Ectodermal cell (in vitro differentiated cells): ENCODE measurements at regions not wholly inside any gene's neighbourhood (a gene's known extent, or its start where the extent isn't known, plus 50 kb on each side); places are given as distances from the start of the nearest gene placed in this dataset.

ENCODE experiments used
- H3K27ac ChIP-seq: 2 replicates; pipeline ENCODE4 v1.7.0; 2013; ENCODE audit warnings: mild to moderate bottlenecking, low read depth, low read length; ENCODE audit not compliant: insufficient read depth, poor library complexity, severe bottlenecking
- H3K27me3 ChIP-seq: 2 replicates; pipeline ENCODE4 v1.7.0; 2013; ENCODE audit warnings: mild to moderate bottlenecking, low read length; ENCODE audit not compliant: insufficient read depth, control insufficient read depth, poor library complexity, severe bottlenecking
- H3K36me3 ChIP-seq: one replicate; pipeline ENCODE4 v1.7.0; 2013; ENCODE audit warnings: low read length; ENCODE audit not compliant: control insufficient read depth, insufficient read depth
- H3K4me1 ChIP-seq: one replicate; pipeline ENCODE4 v1.7.0; 2013; ENCODE audit warnings: low read length; ENCODE audit not compliant: control insufficient read depth, insufficient read depth
- H3K4me3 ChIP-seq: 2 replicates; pipeline ENCODE4 v1.7.0; 2013; ENCODE audit warnings: low read depth, low read length, control low read depth; ENCODE audit not compliant: insufficient read depth
- H3K9me3 ChIP-seq: 2 replicates; pipeline ENCODE4 v1.7.0; 2013; ENCODE audit warnings: mild to moderate bottlenecking, low read length, moderate library complexity; ENCODE audit not compliant: control insufficient read depth
- WGBS, 2 experiments: methylation state at CpG; one replicate each; pipeline ENCODE4 v1.1.7; 2013; ENCODE audit warnings: missing lambda C conversion rate in 2 of 2; 5-methylcytosine and 5-hydroxymethylcytosine counted together

DNA sequence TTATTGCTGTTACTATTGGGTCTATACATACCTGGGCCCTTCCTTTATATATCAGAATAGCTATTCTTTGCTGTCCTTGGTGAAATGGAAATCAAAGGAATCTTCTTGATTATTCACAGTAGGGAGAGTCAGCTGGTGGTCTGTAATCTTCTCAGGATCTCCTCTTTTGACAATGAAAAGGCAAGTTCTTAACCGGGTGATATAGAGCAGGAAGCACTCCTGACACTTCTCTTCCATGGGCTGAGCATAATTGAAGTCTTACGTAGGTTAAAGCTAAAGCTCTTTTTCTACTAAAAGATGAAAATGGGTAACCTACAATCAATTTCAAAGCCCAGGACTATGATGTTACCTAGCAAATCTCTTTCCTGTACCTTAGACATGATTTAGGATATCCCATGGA is 274.9 kb upstream of the LCORL start:
- WGBS, 2 experiments: 37 to 44% methylated on average over 2 of the region's 2 CpGs
- Histone ChIP-seq H3K4me3 (no peak overlapping the region), H3K4me1 (peaks cover 10% of the 10 kb centered on the region)

DNA sequence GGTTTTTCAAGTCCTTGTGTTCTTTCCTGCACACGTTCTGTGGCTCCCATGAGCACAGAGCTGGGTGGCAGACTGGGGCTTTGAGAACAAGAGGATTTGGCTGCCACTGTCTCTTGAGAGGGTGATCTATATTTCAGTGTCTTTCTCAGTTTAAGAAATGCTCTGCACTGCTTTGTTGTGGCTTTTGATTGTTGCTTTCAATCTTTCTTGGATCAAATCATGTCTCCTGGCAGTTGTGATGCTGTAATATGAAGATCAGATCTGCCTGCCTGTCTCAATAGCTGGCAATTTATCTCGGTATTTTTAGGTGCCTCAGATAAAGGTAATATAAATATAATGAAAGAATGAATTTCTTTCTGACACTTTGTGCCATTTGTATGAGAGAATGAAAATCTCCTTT is 273.3 kb upstream of the LCORL start:
- peaks cover 10% of the 10 kb centered on the region for H3K4me1 ChIP-seq
- H3K36me3 ChIP-seq: no peaks in the 10 kb centered on the region
- H3K27me3 ChIP-seq: no peaks in the 10 kb centered on the region
- no peak overlapping the region for H3K27ac ChIP-seq
- H3K4me3 ChIP-seq: no peak overlapping the region
- 81 to 91% methylated on average over 2 of the region's 2 CpGs for WGBS, 2 experiments
- H3K9me3 ChIP-seq: no peaks in the 10 kb centered on the region

More for the DNA sequence above, 274.9 kb upstream of the LCORL start:
- Histone ChIP-seq H3K27me3 (no peaks in the 10 kb centered on the region), H3K9me3 (no peaks in the 10 kb centered on the region), H3K27ac (no peak overlapping the region), H3K36me3 (no peaks in the 10 kb centered on the region)

DNA sequence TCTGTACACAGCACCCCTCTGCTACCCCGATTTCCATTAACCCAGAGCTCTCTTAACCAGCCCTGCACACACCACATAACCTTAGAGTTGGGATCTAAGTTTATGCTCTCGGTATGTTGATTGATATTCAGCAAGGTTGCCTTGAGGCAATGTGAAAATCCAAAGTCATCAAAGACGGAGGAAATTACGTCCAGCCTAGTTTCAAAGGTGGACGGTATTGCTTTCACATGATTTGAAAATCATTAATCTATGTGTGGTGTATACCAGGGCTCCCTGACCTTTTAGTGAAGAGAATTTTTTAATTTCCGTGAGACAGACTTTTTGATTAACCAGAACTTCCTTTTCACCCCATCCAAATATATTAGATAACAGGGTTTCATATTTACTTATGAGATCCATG is 272.5 kb upstream of the LCORL start:
- WGBS, 2 experiments: 93 to 96% methylated on average over 5 of the region's 6 CpGs
- no peaks in the 10 kb centered on the region for H3K36me3 ChIP-seq
- H3K4me3 ChIP-seq: no peak overlapping the region
- H3K27me3 ChIP-seq: no peaks in the 10 kb centered on the region
- H3K9me3 ChIP-seq: no peaks in the 10 kb centered on the region
- H3K4me1 ChIP-seq: peaks cover 10% of the 10 kb centered on the region
- no peak overlapping the region for H3K27ac ChIP-seq

DNA sequence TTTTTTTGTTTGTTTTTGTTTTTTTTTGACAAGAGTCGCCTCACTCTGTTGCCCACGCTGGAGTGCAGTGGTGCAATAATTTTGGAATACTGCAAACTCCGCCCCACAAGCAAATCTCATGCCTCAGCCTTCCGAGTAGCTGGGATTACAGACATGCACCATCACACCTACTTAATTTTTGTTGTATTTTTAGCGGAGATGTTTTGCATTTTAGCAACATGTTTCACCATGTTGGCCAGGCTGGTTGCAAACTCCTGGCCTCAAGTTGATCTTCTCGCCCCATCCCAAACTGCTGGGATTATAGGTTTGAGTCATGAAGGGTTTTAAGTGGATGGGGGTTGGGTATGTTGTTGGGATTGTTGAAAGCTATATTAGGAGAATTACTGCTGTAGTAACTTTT is 270.9 kb upstream of the LCORL start:
- H3K27me3 ChIP-seq: no peaks in the 10 kb centered on the region
- WGBS, 2 experiments: 92% methylated on average over 6 of the region's 6 CpGs

DNA sequence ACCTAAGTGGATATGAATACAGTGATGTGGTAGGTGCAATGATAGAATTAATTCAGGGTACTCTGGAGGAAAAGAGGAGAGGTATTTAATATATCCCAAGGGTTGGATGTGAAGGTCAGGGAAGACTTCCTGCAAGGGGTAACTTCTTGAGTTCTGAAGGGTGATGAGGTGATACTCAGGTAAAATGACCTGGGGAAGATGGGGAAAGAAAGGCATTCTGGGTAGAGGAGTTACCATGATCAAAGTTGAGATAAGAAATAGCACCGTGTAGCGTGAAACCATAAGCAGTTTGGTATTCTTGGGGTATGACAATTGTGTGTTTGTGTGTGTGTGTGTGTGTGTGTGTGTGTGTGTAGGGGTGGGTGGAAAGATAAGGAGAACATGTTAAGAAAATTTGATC is 270.4 kb upstream of the LCORL start:
- no peaks in the 10 kb centered on the region for H3K9me3 ChIP-seq
- H3K36me3 ChIP-seq: no peaks in the 10 kb centered on the region
- H3K27me3 ChIP-seq: no peaks in the 10 kb centered on the region
- H3K4me1 ChIP-seq: peaks cover 10% of the 10 kb centered on the region
- no peak overlapping the region for H3K4me3 ChIP-seq
- 97 to 98% methylated on average over 2 of the region's 2 CpGs for WGBS, 2 experiments
- H3K27ac ChIP-seq: no peak overlapping the region

More for the DNA sequence above, 270.9 kb upstream of the LCORL start:
- H3K36me3 ChIP-seq: no peaks in the 10 kb centered on the region
- H3K4me3 ChIP-seq: no peak overlapping the region
- H3K4me1 ChIP-seq: peaks cover 10% of the 10 kb centered on the region
- no peaks in the 10 kb centered on the region for H3K9me3 ChIP-seq
- H3K27ac ChIP-seq: no peak overlapping the region

DNA sequence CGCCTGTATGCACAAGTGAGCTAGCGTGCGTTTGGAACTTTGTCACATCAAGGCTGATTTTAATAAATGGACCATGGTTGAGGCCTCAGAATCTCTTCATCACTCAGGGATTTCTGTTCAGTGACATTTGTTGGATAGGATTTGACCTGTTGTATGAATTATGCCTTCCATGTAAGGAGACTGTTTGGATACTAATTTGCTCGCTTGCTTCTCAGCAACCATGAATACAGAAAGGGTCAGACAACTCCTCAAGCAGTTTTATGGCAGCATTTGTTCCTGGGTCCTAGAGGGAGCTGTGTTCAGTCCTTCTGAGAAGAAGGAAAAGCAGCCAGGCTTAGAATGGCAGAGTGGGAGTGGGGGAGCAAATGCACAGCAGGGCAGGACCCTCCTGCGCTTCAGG is 269.7 kb upstream of the LCORL start:
- WGBS, 2 experiments: 61 to 64% methylated on average over 5 of the region's 5 CpGs
- no peak overlapping the region for H3K4me3 ChIP-seq
- peaks cover 5% of the 10 kb centered on the region for H3K4me1 ChIP-seq
- no peaks in the 10 kb centered on the region for H3K27me3 ChIP-seq
- no peak overlapping the region for H3K27ac ChIP-seq
- no peaks in the 10 kb centered on the region for H3K9me3 ChIP-seq
- no peaks in the 10 kb centered on the region for H3K36me3 ChIP-seq

DNA sequence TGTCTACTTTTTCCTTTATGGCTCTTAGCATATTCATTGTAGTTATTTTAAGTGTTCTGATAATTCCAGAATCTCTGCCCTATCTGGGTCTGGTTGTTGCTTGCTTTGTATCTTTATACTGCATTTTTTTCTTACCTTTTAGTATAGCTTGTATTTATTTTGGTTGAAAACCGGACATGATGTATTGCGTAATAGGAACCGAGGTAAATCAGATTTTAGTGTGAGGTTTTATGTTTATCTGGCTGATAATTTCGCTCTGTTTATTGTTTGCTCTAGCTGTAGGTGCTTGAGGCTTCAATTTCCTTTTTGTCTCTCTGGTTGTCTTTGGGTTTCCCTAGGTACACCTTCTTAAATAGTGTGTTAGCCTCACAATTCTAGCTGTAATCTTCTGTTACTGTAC is 263.8 kb upstream of the LCORL start:
- Histone ChIP-seq H3K4me3 (no peak overlapping the region), H3K27me3 (no peaks in the 10 kb centered on the region), H3K27ac (no peak overlapping the region), H3K36me3 (no peaks in the 10 kb centered on the region), H3K9me3 (no peaks in the 10 kb centered on the region), H3K4me1 (no peaks in the 10 kb centered on the region)
- WGBS, 2 experiments: 91 to 96% methylated on average over 4 of the region's 4 CpGs

DNA sequence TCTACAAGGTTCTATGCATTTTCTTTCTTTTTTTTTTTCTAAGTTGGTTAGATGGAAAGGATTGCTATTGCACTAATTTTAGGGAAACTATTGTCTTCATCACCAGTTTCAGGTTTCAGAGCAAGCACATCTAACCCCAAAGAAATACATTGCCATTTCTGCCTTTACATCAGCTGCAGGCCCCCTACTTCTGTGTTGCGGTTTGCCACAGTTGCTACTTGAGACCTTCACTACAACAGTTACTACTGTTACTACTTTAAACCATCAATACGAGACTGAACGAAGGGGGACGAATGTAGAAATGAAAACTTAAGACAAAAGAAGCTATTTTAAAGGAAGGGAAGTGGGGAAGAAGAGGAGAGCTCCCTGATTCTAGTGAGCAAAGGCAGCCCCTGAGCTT is 256.7 kb upstream of the LCORL start:
- no peaks in the 10 kb centered on the region for H3K36me3 ChIP-seq
- WGBS, 2 experiments: 84 to 91% methylated on average over 4 of the region's 4 CpGs
- H3K4me1 ChIP-seq: no peaks in the 10 kb centered on the region
- no peaks in the 10 kb centered on the region for H3K9me3 ChIP-seq
- H3K4me3 ChIP-seq: no peak overlapping the region
- no peaks in the 10 kb centered on the region for H3K27me3 ChIP-seq
- H3K27ac ChIP-seq: no peak overlapping the region

DNA sequence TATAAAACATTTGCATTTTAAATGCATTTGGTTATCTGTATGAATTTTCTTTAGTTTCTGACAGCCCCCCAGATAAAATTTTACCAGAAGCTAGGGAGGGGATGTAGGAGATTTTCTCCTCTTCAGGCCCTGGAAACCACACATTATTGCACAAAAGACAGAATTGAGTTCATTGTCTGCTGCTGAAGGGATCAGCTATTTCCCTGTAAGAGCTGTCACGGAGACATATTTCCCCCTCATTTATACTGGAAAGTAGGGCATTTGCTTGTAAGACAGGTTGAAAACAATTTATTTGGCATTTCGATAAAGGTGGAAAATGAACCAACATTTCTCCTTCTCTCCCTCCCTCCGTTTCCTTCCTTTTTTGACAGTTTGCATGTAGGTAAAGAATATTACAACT is 241.3 kb upstream of the LCORL start:
- H3K27me3 ChIP-seq: no peaks in the 10 kb centered on the region
- WGBS, 2 experiments: 86 to 94% methylated on average over 1 to 2 of the region's 3 CpGs

DNA sequence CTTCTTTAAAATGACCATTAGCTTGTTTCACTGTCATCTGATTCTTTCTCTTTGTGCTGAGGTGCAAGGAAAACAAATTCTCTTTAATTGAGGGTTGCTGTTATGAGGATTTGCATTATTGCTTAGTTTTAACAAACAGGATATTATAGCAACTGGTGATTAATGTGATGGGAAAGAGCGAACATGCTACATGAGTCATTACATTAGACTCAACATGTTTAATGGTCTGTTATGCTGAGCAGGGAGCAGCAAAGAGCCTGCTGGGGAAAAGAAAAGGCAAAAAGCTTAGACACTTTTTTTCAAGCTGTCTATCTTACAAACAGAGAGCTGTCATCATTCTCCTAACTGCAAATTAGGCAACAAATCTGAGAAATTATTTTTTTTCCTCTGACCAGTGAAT is 230.5 kb upstream of the LCORL start:
- Histone ChIP-seq H3K9me3 (no peaks in the 10 kb centered on the region), H3K36me3 (no peaks in the 10 kb centered on the region), H3K4me3 (no peak overlapping the region), H3K4me1 (no peaks in the 10 kb centered on the region), H3K27me3 (no peaks in the 10 kb centered on the region), H3K27ac (no peak overlapping the region)
- WGBS, 2 experiments: 71 to 80% methylated on average over 1 of the region's 1 CpG

More for the DNA sequence above, 241.3 kb upstream of the LCORL start:
- no peaks in the 10 kb centered on the region for H3K4me1 ChIP-seq
- no peaks in the 10 kb centered on the region for H3K36me3 ChIP-seq
- no peak overlapping the region for H3K27ac ChIP-seq
- no peaks in the 10 kb centered on the region for H3K9me3 ChIP-seq
- H3K4me3 ChIP-seq: no peak overlapping the region

DNA sequence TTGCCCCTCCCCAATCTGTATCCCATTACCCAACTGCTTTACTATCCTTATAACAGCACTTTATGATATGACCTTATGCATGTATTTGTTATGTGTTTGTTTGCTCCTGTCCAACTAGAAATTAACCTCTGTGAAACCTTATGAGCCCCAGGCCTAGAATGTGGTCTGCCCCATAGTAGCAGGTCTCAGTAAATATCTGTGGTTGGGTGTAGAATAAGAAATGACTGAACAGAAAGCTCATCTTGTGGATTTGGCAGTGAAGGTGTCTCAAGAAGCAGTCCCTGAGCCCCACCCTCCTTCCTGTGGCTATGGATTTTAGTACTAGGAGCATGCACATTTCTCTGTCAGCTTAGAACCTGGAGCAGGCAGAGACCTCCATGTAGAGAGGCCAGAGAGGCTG is 229.0 kb upstream of the LCORL start:
- Histone ChIP-seq H3K36me3 (no peaks in the 10 kb centered on the region), H3K9me3 (no peaks in the 10 kb centered on the region), H3K4me1 (no peaks in the 10 kb centered on the region), H3K27me3 (no peaks in the 10 kb centered on the region), H3K4me3 (no peak overlapping the region), H3K27ac (no peak overlapping the region)
